ENCODE measurements at regions not wholly inside any gene's neighbourhood (a gene's known extent, or its start where the extent isn't known, plus 50 kb on each side); places are given as distances from the start of the nearest gene placed in this dataset.

- H3K27ac ChIP-seq (ENCODE audit: low read depth in 1 of 2, low read length in 1 of 2): no peak overlapping the region
- ATAC-seq (ENCODE audit: insufficient read depth, low FRiP score) (no peak), DNase-seq (no peak)
- no peaks in the 10 kb centered on the region for H3K36me3 ChIP-seq (ENCODE audit: control insufficient read depth in 4 of 4, insufficient read depth in 4 of 4, low read length in 4 of 4)
- TF ChIP-seq, protein P1, sequence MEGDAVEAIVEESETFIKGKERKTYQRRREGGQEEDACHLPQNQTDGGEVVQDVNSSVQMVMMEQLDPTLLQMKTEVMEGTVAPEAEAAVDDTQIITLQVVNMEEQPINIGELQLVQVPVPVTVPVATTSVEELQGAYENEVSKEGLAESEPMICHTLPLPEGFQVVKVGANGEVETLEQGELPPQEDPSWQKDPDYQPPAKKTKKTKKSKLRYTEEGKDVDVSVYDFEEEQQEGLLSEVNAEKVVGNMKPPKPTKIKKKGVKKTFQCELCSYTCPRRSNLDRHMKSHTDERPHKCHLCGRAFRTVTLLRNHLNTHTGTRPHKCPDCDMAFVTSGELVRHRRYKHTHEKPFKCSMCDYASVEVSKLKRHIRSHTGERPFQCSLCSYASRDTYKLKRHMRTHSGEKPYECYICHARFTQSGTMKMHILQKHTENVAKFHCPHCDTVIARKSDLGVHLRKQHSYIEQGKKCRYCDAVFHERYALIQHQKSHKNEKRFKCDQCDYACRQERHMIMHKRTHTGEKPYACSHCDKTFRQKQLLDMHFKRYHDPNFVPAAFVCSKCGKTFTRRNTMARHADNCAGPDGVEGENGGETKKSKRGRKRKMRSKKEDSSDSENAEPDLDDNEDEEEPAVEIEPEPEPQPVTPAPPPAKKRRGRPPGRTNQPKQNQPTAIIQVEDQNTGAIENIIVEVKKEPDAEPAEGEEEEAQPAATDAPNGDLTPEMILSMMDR (IDR thresholded peaks at IDR 0.05; ENCODE audit: control extremely low read depth, extremely low read depth): no peak
- no peaks in the 10 kb centered on the region for H3K27me3 ChIP-seq (ENCODE audit: control insufficient read depth in 3 of 3, insufficient read depth in 3 of 3, low read length in 2 of 3)
- H3K9me3 ChIP-seq (ENCODE audit: control insufficient read depth in 4 of 4, insufficient read depth in 3 of 4, low read length in 3 of 4): peaks cover 0 to 7% (median 0%) of the 10 kb centered on the region in 4 donors
- H3K4me1 ChIP-seq (ENCODE audit: control insufficient read depth in 5 of 5, insufficient read depth in 5 of 5, low read length in 5 of 5): no peaks in the 10 kb centered on the region
- WGBS, 2 donors: 62 to 64% methylated on average over 7 of the region's 7 CpGs
- H3K9ac ChIP-seq (ENCODE audit: insufficient read depth in 1 of 2, low read length in 2 of 2): no peak overlapping the region
- no peak overlapping the region for H3K4me3 ChIP-seq
These were observed 247.1 kb upstream of the SRRM4 start for GRCh38 chr12:118734266-118734665.

DNA sequence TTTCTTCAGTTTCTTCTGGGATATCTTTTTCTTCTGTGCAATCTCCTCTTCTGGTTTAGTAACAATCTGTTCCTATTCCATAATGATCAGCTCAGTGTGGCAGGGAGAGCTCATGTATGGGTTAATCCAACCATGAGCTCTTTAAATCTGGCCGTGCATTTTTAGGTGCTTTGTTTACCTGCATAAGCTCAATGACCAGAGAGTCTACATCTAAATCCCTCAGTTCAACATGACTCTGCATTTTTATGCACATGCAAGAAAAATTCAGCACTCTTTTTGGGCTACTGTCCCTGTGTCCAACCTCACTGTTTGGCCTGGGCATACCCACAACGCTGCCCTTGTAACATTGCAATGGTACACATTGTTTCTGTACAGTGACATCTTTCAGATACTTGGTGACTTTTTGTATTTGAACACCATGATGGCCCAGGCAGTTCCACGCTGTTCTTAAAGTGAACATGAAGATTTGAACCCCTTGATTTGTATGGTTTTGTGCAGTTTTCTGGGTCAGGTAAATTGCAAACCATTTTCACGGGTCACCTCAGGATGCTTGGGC, 243.3 kb upstream of the SRRM4 start:
- peaks cover 0 to 4% (median 0%) of the 10 kb centered on the region in 4 donors for H3K9me3 ChIP-seq (ENCODE audit: control insufficient read depth in 4 of 4, insufficient read depth in 3 of 4, low read length in 3 of 4)
- H3K27me3 ChIP-seq (ENCODE audit: control insufficient read depth in 3 of 3, insufficient read depth in 3 of 3, low read length in 2 of 3): no peaks in the 10 kb centered on the region
- H3K9ac ChIP-seq (ENCODE audit: insufficient read depth in 1 of 2, low read length in 2 of 2): no peak overlapping the region
- no peak overlapping the region for H3K4me3 ChIP-seq
- TF ChIP-seq, protein P1 (IDR thresholded peaks at IDR 0.05; ENCODE audit: control extremely low read depth, extremely low read depth): no peak
- H3K4me1 ChIP-seq (ENCODE audit: control insufficient read depth in 5 of 5, insufficient read depth in 5 of 5, low read length in 5 of 5): no peaks in the 10 kb centered on the region
- H3K36me3 ChIP-seq (ENCODE audit: control insufficient read depth in 4 of 4, insufficient read depth in 4 of 4, low read length in 4 of 4): no peaks in the 10 kb centered on the region
- H3K27ac ChIP-seq (ENCODE audit: low read depth in 1 of 2, low read length in 1 of 2): no peak overlapping the region
- ATAC-seq (ENCODE audit: insufficient read depth, low FRiP score) (no peak), DNase-seq (no peak)
- WGBS, 2 donors: 75 to 82% methylated on average over 4 of the region's 4 CpGs

DNA sequence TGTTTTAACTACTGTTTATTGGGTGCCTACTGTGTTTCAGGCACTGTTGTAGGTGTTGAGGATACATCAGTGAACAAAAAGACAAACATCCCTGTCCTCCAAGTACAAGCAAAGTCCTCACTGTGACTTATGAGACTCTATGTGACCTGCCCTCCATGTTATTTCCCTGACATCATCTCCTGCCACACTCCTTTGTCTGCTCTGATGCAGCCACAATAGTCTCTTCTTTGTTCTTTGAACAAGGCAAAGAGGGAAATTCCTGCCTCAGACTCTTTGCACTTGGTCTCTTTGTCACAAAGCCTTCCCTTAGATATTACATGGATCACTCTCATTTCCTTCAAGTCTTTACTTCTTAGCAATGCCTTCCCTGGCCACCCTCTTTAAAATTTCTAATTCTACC, 240.1 kb upstream of the SRRM4 start:
- no peaks in the 10 kb centered on the region for H3K36me3 ChIP-seq (ENCODE audit: control insufficient read depth in 4 of 4, insufficient read depth in 4 of 4, low read length in 4 of 4)
- no peak for ATAC-seq (ENCODE audit: insufficient read depth, low FRiP score)
- H3K9me3 ChIP-seq (ENCODE audit: control insufficient read depth in 4 of 4, insufficient read depth in 3 of 4, low read length in 3 of 4): peaks cover 0 to 3% (median 0%) of the 10 kb centered on the region in 4 donors
- H3K4me3 ChIP-seq: no peak overlapping the region
- H3K4me1 ChIP-seq (ENCODE audit: control insufficient read depth in 5 of 5, insufficient read depth in 5 of 5, low read length in 5 of 5): no peaks in the 10 kb centered on the region
- H3K27ac ChIP-seq (ENCODE audit: low read depth in 1 of 2, low read length in 1 of 2): no peak overlapping the region
- TF ChIP-seq, protein P1 (IDR thresholded peaks at IDR 0.05; ENCODE audit: control extremely low read depth, extremely low read depth): no peak
- no peaks in the 10 kb centered on the region for H3K27me3 ChIP-seq (ENCODE audit: control insufficient read depth in 3 of 3, insufficient read depth in 3 of 3, low read length in 2 of 3)
- no peak overlapping the region for H3K9ac ChIP-seq (ENCODE audit: insufficient read depth in 1 of 2, low read length in 2 of 2)
- no peak for DNase-seq

DNA sequence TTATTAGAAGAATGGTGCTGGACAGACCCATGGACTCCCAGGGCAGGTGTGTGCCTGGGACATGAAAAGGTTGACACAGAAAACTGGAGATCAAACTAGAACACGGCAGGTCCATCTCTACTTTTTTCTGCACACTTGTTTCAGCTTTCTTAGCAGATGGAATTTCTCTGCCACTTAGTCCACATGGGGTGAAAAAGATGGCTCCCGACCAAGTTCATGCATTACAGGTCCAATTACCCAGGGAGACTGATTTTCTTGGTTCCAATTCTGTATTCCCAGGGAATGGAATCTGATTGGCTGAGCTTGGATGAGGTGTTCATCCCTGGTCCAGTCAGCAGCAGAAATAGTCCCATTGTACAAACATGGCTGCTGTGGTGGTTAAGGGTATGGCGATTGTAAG, 238.9 kb upstream of the SRRM4 start:
- Histone ChIP-seq H3K27ac (ENCODE audit: low read depth in 1 of 2, low read length in 1 of 2) (no peak overlapping the region), H3K9me3 (ENCODE audit: control insufficient read depth in 4 of 4, insufficient read depth in 3 of 4, low read length in 3 of 4) (no peaks in the 10 kb centered on the region), H3K4me1 (ENCODE audit: control insufficient read depth in 5 of 5, insufficient read depth in 5 of 5, low read length in 5 of 5) (no peaks in the 10 kb centered on the region), H3K36me3 (ENCODE audit: control insufficient read depth in 4 of 4, insufficient read depth in 4 of 4, low read length in 4 of 4) (no peaks in the 10 kb centered on the region), H3K9ac (ENCODE audit: insufficient read depth in 1 of 2, low read length in 2 of 2) (no peak overlapping the region), H3K27me3 (ENCODE audit: control insufficient read depth in 3 of 3, insufficient read depth in 3 of 3, low read length in 2 of 3) (no peaks in the 10 kb centered on the region), H3K4me3 (no peak overlapping the region)
- TF ChIP-seq, protein P1 (IDR thresholded peaks at IDR 0.05; ENCODE audit: control extremely low read depth, extremely low read depth): no peak
- DNase-seq (no peak), ATAC-seq (ENCODE audit: insufficient read depth, low FRiP score) (no peak)
- WGBS, 2 donors: 79 to 80% methylated on average over 3 of the region's 3 CpGs

Measured in lung (tissue), 11 donors.